Naive B cell (primary cell): ENCODE measurements at regions not wholly inside any gene's neighbourhood (a gene's known extent, or its start where the extent isn't known, plus 50 kb on each side); places are given as distances from the start of the nearest gene placed in this dataset.

Source experiments
- ATAC-seq, 2 donors: fragments of 150-1000 bp; cut with Tn5 transposase; 2 replicates each; pipeline ENCODE4 v1.10.0; 2021; ENCODE audit warnings: low read depth in 2 of 2, mild to moderate bottlenecking in 2 of 2, moderate library complexity in 2 of 2
- DNase-seq: peaks from one replicate; pipeline ENCODE4 v3.0.0; 2022
- H3K27ac Mint-ChIP-seq, 6 donors: one replicate each; pipeline ENCODE4 v1.8.0; 2020 to 2022; ENCODE audit warnings: mild to moderate bottlenecking in 6 of 6, mixed read lengths in 6 of 6, moderate library complexity in 5 of 6, inconsistent platforms in 2 of 6
- H3K27me3 Mint-ChIP-seq, 3 donors: one replicate each; pipeline ENCODE4 v1.8.0; 2021 to 2022; ENCODE audit warnings: mixed read lengths in 3 of 3, mild to moderate bottlenecking in 1 of 3
- H3K36me3 Mint-ChIP-seq, 2 donors: one replicate each; pipeline ENCODE4 v1.8.0; 2020 to 2022; ENCODE audit warnings: mixed read lengths in 2 of 2, inconsistent platforms in 1 of 2, mild to moderate bottlenecking in 1 of 2
- H3K4me1 Mint-ChIP-seq, 3 donors: one replicate each; pipeline ENCODE4 v1.8.0; 2020 to 2022; ENCODE audit warnings: mixed read lengths in 3 of 3, inconsistent platforms in 1 of 3, mild to moderate bottlenecking in 1 of 3, moderate library complexity in 1 of 3
- H3K4me3 Mint-ChIP-seq, 8 donors: one replicate each; pipeline ENCODE4 v1.8.0; 2020 to 2022; ENCODE audit warnings: mild to moderate bottlenecking in 8 of 8, mixed read lengths in 8 of 8, moderate library complexity in 8 of 8, inconsistent platforms in 2 of 8
- H3K9me3 Mint-ChIP-seq, 7 donors: one replicate each; pipeline ENCODE4 v1.8.0; 2020 to 2022; ENCODE audit warnings: mixed read lengths in 7 of 7, mild to moderate bottlenecking in 5 of 7, inconsistent platforms in 2 of 7, moderate library complexity in 1 of 7

DNA sequence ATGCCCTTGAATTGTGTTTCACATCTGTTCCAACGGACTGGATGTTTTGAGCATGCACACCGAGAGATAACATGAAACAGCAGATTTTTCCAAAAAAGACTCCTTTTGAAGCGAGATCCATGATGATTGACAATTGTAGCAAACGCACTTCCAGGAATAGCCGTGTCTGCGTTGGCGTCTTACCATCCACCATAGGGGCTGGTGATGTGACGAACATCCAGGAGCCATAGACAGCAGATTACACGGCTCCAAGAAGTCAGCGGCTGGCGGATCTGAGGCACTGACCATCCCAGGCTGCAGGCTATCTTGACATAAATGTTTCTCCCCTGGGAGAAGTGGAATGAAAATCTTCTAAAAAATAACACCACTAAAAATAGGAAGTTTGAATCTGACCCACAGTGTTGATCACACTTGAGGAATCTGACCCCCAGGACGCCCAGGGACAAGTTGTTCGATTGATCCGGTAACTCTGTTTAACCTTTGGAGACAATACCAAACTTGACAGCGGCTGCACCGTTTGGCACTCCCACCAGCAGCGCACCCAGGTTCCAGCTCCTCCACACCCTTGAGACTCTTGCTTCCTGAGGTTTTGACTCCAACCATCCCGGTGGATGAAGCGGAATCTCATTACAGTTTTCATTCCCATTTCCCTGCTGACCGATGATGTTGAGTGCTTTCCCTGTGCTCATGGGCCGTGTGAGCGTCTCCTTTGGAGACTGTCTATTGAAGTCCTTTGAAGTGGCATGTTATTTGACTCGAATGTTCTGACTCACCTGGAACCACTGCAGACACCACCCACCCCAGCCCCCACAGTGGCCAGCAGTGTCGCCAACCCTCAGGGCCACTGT, 140.0 kb upstream of the GPC1 start:
- DNase-seq = no peak
- Mint-ChIP-seq H3K36me3 (no peaks in the 10 kb centered on the region), H3K9me3 (no peaks in the 10 kb centered on the region), H3K4me1 (no peaks in the 10 kb centered on the region), H3K27ac (no peak overlapping the region), H3K27me3 (peaks cover 5 to 6% (median 6%) of the 10 kb centered on the region in 3 donors), H3K4me3 (no peak overlapping the region)
- ATAC-seq = no peak

DNA sequence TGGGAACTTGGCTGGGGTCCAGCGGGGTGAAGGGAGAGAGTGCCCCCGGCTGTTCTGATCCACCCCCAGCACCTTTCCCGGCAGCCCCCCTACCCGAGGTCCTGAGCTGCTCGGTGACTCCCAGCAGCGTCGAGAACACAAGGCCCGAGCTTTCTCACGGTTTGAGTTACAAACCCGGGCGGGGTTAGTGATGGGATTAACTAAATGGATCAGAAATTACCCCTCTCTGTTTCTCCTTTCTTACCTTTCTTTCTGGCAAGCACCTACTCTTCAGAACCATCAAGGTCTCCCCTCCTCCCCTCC, 139.4 kb upstream of the GPC1 start:
- no peak overlapping the region for H3K4me3 Mint-ChIP-seq
- H3K27ac Mint-ChIP-seq = no peak overlapping the region
- no peak for DNase-seq
- ATAC-seq = no peak
- peaks cover 6 to 10% (median 8%) of the 10 kb centered on the region in 3 donors for H3K27me3 Mint-ChIP-seq
- no peaks in the 10 kb centered on the region for H3K36me3 Mint-ChIP-seq
- H3K4me1 Mint-ChIP-seq = no peaks in the 10 kb centered on the region
- H3K9me3 Mint-ChIP-seq = no peaks in the 10 kb centered on the region

DNA sequence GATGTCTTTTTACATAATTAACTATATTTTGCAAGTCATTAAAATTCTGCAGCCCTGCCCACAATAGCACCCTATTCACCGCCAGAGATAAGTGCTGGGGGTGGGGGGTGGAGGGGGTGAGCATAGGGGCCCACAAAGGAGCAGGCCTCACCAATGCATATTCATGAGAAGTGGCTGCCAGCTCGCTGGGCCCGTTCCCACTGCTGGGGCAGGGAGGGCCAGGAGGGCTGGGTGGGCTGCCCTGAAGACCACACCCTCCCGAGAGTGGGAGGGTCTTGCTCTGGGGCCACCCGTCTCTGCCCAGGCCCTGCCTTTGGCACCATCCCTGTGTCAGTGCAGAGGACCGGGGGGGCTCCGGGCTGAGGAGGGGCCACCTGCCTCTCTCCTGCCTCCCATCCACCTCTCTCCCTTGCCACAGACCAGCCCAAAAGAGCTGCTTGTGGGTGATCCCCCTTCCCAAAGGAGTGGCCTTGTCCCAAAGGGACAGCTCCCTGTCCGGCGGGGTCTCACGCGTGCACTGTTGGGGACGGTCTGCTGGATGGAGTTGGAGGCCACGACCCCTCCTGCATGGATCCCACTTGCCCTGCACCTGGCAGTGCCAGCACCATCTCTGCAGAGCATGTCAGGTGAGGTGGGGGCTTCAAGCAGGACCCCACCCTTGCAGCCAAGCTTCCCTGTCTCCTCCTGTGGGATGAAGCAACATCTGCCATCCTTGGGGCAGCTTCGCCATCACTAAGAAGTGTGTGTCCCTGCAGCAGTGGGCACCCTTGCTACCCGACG, 138.8 kb upstream of the GPC1 start:
- H3K27ac Mint-ChIP-seq = no peak overlapping the region
- DNase-seq (no peak), ATAC-seq (no peak)
- H3K27me3 Mint-ChIP-seq = peaks cover 10 to 15% (median 14%) of the 10 kb centered on the region in 3 donors
- no peaks in the 10 kb centered on the region for H3K36me3 Mint-ChIP-seq
- no peak overlapping the region for H3K4me3 Mint-ChIP-seq
- H3K9me3 Mint-ChIP-seq = no peaks in the 10 kb centered on the region
- H3K4me1 Mint-ChIP-seq = no peaks in the 10 kb centered on the region

DNA sequence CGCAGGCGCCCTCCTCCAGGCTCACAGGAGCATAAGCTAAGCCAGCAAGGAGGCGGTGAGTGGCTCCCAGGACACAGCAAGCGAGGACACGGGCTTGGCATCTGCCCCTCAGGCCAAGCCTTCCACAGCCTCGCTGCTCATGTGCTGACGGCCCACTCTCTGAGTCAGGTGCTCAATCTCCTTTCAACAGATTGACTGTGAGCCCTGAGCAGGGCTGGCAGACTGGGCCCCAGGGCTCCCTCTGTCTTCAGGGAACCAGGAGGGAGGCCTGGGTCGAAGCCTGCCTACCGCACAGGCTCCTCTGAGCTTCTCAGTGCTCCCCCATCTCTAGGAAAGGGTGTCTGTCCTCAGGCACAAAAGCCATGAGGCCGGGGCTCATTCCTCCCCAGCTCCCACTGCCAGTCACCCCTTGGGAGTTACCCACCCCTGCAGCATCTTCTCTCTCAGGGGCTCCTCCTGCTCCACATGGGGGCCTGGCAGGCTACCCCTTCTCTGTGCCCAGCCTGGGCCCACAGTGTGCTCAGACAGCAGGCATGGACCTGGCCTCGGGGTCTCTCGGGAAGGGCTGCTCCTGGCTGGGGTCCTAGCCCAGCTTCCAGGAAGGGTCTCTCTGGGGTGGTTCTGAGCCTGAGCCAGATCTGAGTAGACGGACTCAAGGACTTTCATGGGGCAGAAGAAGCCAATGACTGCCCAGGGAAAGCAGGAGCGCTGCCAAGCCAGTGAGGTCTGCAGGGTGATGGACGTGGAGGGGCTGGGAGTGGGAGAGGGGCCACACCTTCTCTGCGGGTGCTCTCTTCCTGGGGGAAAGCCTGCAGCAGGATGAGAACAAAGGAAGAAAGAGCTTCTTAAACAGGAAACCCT, 138.0 kb upstream of the GPC1 start:
- H3K27ac Mint-ChIP-seq = no peak overlapping the region
- ATAC-seq (no peak), DNase-seq (no peak)
- H3K27me3 Mint-ChIP-seq = peaks cover 15 to 16% (median 16%) of the 10 kb centered on the region in 3 donors
- H3K4me1 Mint-ChIP-seq = no peaks in the 10 kb centered on the region
- H3K4me3 Mint-ChIP-seq = no peak overlapping the region
- no peaks in the 10 kb centered on the region for H3K9me3 Mint-ChIP-seq
- no peaks in the 10 kb centered on the region for H3K36me3 Mint-ChIP-seq

DNA sequence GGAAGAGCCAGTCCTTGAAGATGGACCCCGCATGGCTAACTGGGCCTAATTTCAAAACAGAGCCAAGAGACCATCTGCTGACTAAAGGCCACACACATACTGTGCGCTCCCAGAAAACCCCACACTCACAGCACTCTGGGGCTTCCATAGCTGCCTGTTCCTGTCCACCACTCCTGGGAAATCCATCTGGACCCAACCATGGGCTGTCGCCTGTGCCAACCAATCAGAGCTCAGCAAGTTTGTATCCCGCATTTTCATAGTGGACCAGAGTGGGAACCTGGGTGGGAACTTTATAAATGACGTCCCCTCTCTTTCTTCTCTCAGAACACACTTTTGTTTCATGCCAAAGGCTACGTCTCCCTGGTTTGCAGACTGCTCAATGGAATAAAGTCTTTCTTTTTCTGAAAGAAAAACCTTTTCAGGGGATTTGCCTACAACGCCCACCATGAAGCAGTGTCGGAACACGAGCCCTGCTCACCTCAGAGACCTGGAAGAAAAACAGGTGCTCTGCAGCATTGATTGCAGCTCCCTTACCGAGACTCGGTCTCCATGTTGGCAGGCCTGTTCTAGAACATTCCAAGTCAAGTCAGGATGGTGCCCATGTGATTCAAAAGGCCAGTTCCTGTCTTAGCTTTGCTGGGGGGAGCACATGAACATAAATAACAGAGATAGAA, 137.2 kb upstream of the GPC1 start:
- H3K27me3 Mint-ChIP-seq = peaks cover 15 to 20% (median 16%) of the 10 kb centered on the region in 3 donors
- no peak for DNase-seq
- H3K4me1 Mint-ChIP-seq = no peaks in the 10 kb centered on the region
- no peak for ATAC-seq
- no peaks in the 10 kb centered on the region for H3K36me3 Mint-ChIP-seq
- H3K4me3 Mint-ChIP-seq = no peak overlapping the region
- no peaks in the 10 kb centered on the region for H3K9me3 Mint-ChIP-seq
- H3K27ac Mint-ChIP-seq = no peak overlapping the region

DNA sequence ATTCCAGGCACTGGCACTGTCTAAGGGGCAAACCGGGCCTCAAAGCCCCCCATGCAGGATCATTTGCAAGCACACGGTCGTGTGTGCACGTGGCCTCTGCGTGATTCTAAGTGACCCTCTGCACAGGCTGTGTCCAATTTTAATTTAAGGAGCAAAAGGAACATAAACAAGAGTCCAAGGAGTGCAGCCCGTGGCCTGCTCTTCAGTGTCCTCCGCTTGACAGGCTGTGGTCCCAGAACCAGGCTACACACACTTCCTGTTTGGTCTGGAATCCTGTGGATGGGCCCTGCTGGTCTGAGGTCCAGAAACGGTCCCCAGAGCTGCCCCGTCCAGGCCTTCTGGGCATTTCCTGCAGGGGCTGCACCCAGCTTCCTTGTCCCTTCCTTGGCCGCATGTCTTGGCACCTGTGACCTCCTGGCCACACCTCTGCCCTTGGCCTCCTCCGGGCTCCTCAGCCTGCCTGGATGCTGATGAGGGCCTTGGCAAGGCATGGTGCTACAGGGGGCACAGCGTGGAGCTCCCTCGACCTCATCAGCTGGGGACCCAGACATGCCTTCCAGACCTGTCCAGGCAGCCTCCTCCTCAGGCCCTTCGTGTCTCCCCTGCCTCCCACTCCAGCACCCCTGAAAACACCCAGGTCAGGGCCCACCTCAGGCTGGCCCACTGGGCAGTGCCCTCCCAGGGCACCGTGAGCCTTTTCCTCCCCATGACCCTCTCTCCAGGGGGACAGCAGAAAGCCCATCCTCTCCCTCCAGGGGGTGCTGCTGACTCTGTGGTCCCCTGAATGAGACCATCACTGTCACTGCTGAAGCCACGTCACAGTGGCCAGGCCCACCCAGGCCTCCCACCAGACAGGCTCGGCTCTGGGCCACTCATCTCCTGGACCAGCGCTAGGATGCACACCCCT, 136.4 kb upstream of the GPC1 start:
- no peak overlapping the region for H3K27ac Mint-ChIP-seq
- no peaks in the 10 kb centered on the region for H3K4me1 Mint-ChIP-seq
- H3K4me3 Mint-ChIP-seq = no peak overlapping the region
- no peak for ATAC-seq
- H3K36me3 Mint-ChIP-seq = no peaks in the 10 kb centered on the region
- H3K27me3 Mint-ChIP-seq = peaks cover 15 to 22% (median 22%) of the 10 kb centered on the region in 3 donors
- DNase-seq = no peak
- no peaks in the 10 kb centered on the region for H3K9me3 Mint-ChIP-seq

DNA sequence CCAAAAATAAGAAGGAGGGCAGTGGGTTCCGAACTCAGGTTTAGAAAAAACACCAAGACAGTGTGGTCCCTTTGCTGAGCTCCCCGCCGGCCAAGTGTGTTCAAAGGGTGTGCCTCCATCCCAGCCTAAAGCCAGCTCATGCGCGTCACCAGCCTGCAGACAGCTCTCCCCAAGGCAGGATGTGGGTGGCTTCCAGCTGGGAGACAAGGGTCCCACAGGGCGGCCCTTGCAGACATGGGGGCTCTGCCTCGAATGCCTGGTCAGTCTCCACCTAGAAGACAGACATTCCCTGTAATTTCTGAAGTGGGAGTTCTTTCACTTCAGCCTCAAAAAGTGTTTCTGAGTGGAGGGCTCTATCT, 135.8 kb upstream of the GPC1 start:
- H3K27ac Mint-ChIP-seq = no peak overlapping the region
- no peaks in the 10 kb centered on the region for H3K36me3 Mint-ChIP-seq
- no peaks in the 10 kb centered on the region for H3K4me1 Mint-ChIP-seq
- peaks cover 15 to 20% (median 20%) of the 10 kb centered on the region in 3 donors for H3K27me3 Mint-ChIP-seq
- H3K9me3 Mint-ChIP-seq = no peaks in the 10 kb centered on the region
- ATAC-seq (no peak), DNase-seq (no peak)
- no peak overlapping the region for H3K4me3 Mint-ChIP-seq

DNA sequence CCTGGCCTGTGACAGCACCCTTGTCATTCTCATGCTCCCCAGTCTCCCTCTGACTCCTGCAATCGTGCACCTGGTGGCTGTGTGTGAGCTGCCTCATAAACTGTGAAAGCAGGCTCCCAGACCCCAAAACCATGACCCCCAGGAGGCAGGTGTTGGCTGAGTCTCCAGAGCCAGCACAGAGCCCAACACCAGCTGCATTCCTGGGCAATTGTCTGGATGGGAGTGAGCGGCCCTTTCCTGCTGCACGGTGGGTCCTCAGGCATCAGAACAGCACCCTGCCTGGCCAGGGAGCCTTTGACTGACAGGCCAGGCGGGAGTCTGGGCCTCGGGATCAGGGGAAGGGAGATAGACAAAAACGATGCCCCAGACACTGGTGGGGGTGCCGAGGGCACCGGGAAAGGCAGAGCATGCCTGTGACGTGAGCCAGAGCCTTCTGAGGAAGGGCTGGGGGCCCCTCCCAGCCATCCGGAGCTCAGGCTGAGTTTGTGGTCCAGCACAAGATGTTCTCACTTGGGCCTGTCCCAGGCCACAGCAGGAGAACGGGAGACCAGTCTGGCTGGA, 135.1 kb upstream of the GPC1 start:
- Mint-ChIP-seq H3K27ac (no peak overlapping the region), H3K4me1 (no peaks in the 10 kb centered on the region), H3K9me3 (no peaks in the 10 kb centered on the region), H3K4me3 (no peak overlapping the region), H3K36me3 (no peaks in the 10 kb centered on the region), H3K27me3 (peaks cover 15 to 17% (median 16%) of the 10 kb centered on the region in 3 donors)
- DNase-seq (no peak), ATAC-seq (no peak)

DNA sequence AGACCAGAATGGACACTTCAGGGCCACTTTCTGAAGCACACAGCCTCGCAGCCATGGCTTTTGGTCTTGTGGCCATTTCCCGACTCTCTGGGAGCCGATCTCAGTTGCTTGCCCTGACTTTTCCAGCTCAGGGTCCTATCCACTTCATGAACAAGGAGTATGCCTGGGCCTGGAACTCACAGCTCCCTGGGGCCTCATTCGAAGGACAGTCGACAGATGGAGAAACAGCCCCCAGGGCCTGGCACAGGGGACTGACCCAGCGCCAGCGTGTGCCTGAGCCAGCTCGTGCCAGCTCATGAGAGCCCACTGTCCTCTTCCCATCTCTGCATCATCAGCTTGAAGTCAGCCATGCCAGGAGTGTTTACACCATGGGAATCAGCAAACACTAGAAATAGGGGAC, 134.6 kb upstream of the GPC1 start:
- ATAC-seq (no peak), DNase-seq (no peak)
- Mint-ChIP-seq H3K36me3 (no peaks in the 10 kb centered on the region), H3K4me3 (no peak overlapping the region), H3K27me3 (peaks cover 15 to 17% (median 16%) of the 10 kb centered on the region in 3 donors), H3K9me3 (no peaks in the 10 kb centered on the region), H3K4me1 (no peaks in the 10 kb centered on the region), H3K27ac (no peak overlapping the region)

DNA sequence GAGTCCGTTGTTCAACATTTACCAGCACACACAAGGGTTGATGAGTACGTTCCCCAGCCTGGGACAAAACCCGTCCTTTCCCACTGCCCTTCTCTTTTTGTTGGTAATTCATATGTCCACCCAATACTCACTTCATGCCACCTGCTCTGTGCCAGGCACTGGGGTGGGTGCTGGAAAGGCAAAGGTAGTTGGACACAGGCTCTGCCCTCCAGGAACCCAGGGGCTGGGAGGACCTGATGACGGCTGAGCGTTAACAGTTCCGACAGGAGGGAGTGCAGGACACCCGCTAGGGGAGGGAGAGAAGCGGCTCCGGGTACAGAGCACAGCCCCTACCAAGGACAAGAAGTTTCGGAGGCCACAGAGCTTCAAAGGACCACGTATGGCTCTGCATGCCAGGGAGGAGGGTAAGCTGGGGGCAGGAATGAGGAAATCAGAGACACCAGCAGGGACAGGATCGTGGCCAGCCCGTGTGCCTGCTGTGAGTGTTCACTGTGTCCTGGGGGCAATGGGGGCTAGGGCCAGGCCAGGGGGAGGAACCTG, 134.1 kb upstream of the GPC1 start:
- DNase-seq (no peak), ATAC-seq (no peak)
- H3K4me3 Mint-ChIP-seq = no peak overlapping the region
- H3K4me1 Mint-ChIP-seq = no peaks in the 10 kb centered on the region
- H3K27me3 Mint-ChIP-seq = peaks cover 15 to 17% (median 16%) of the 10 kb centered on the region in 3 donors
- no peaks in the 10 kb centered on the region for H3K36me3 Mint-ChIP-seq
- H3K27ac Mint-ChIP-seq = peak overlapping the region in 1 of 6 donors; percentile 91
- H3K9me3 Mint-ChIP-seq = no peaks in the 10 kb centered on the region

DNA sequence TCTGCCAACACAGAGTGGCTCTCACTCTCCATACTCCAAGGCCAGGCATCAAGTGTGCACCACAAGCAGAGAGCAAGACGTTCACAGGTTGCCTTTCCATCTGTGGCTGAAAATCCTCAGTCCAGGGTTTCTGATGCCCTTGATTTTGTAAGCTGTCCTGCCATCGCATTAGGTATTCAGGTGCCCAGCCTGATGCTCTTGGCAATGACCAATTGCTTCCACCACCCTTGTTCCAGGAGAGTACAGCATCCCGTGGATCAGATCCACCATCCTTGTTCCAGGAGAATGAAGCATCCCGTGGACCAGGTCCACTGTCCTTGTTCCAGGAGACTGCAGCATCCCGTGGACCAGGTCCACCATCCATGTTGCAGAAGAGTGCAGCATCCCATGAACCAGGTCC, 133.4 kb upstream of the GPC1 start:
- H3K4me3 Mint-ChIP-seq = peak overlapping the region in 1 of 8 donors; percentile 37
- peaks cover 15 to 17% (median 16%) of the 10 kb centered on the region in 3 donors for H3K27me3 Mint-ChIP-seq
- H3K9me3 Mint-ChIP-seq = no peaks in the 10 kb centered on the region
- ATAC-seq = no peak
- no peak overlapping the region for H3K27ac Mint-ChIP-seq
- H3K36me3 Mint-ChIP-seq = no peaks in the 10 kb centered on the region
- H3K4me1 Mint-ChIP-seq = no peaks in the 10 kb centered on the region
- DNase-seq = no peak
